HG03378 (cell line): ENCODE measurements at regions not wholly inside any gene's neighbourhood (a gene's known extent, or its start where the extent isn't known, plus 50 kb on each side); places are given as distances from the start of the nearest gene placed in this dataset.
A peak's percentile ranks its signal among the peaks of the same experiment; 100 is the strongest.
"Not testable (repeated sequence)": the region's sequence is repeated elsewhere in the genome, so short reads cannot be mapped to it uniquely, and the experiment has no call there.

ENCODE experiments used
- ATAC-seq: cut with Tn5 transposase; IDR thresholded peaks from one replicate; pipeline ENCODE4 v1.9.1; 2021; ENCODE audit warnings: mild to moderate bottlenecking, moderate library complexity; ENCODE audit not compliant: unreplicated experiment

- ATAC-seq, result no peak
Measured at GRCh38 chr4:101421386-101421785, 74.1 kb upstream of the PPP3CA start.

GRCh38 chr4:101420661-101421060, 73.3 kb upstream of the PPP3CA start:
- no peak for ATAC-seq

- ATAC-seq, result peak; percentile 74
Measured at GRCh38 chr4:101419336-101420135, 72.2 kb upstream of the PPP3CA start.

- ATAC-seq, result no peak
Measured at GRCh38 chr4:101418466-101418865, 71.1 kb upstream of the PPP3CA start.

- ATAC-seq, result peak; percentile 86
Measured at GRCh38 chr4:101418055-101418454, 70.7 kb upstream of the PPP3CA start.

GRCh38 chr4:101417046-101417445, 69.7 kb upstream of the PPP3CA start:
- no peak for ATAC-seq

- no peak for ATAC-seq
Measured at GRCh38 chr4:101415962-101416361, 68.6 kb upstream of the PPP3CA start.

- no peak for ATAC-seq
Measured at GRCh38 chr4:101414496-101414895, 67.2 kb upstream of the PPP3CA start.

GRCh38 chr4:101411926-101412325, 64.6 kb upstream of the PPP3CA start:
- no peak for ATAC-seq

- not testable (repeated sequence) for ATAC-seq
Measured at GRCh38 chr4:101411281-101411910, 64.1 kb upstream of the PPP3CA start.

GRCh38 chr4:101400096-101400495, 52.8 kb upstream of the PPP3CA start:
- no peak for ATAC-seq

GRCh38 chr4:101398807-101399206, 51.5 kb upstream of the PPP3CA start:
- ATAC-seq, result no peak
